ENCODE measurements at regions not wholly inside any gene's neighbourhood (a gene's known extent, or its start where the extent isn't known, plus 50 kb on each side); places are given as distances from the start of the nearest gene placed in this dataset.

DNA sequence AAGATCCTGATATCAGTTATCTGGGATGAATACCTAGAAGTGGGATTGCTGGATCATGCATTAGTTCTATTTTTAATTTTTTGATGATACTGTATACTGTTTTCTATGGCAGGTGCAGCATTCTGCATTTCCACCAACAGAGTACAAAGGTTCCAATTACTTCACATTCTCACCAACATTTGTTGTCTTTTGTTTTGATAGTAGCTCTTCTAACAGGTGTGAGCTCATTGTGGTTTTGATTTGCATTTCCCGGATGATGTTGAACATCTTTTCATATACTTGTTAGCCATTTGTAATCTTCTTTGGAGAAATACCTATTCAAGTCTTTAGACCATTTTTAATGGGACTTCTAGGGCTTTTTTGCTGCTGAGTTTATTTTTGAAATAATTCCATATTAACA is 139.2 kb upstream of the AMOT start:
- ATAC-seq, result no peak
- intact Hi-C loops (cut with DNase I), result no loop called here
- Histone ChIP-seq H3K27ac (no peak overlapping the region), H3K9me3 (no peaks in the 10 kb centered on the region), H3K4me1 (no peaks in the 10 kb centered on the region), H3K36me3 (no peaks in the 10 kb centered on the region), H3K27me3 (no peaks in the 10 kb centered on the region), H3K4me3 (no peak overlapping the region)
- TF ChIP-seq, protein P1, sequence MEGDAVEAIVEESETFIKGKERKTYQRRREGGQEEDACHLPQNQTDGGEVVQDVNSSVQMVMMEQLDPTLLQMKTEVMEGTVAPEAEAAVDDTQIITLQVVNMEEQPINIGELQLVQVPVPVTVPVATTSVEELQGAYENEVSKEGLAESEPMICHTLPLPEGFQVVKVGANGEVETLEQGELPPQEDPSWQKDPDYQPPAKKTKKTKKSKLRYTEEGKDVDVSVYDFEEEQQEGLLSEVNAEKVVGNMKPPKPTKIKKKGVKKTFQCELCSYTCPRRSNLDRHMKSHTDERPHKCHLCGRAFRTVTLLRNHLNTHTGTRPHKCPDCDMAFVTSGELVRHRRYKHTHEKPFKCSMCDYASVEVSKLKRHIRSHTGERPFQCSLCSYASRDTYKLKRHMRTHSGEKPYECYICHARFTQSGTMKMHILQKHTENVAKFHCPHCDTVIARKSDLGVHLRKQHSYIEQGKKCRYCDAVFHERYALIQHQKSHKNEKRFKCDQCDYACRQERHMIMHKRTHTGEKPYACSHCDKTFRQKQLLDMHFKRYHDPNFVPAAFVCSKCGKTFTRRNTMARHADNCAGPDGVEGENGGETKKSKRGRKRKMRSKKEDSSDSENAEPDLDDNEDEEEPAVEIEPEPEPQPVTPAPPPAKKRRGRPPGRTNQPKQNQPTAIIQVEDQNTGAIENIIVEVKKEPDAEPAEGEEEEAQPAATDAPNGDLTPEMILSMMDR (IDR thresholded peaks at IDR 0.05), result no peak
- DNase-seq, result no peak

DNA sequence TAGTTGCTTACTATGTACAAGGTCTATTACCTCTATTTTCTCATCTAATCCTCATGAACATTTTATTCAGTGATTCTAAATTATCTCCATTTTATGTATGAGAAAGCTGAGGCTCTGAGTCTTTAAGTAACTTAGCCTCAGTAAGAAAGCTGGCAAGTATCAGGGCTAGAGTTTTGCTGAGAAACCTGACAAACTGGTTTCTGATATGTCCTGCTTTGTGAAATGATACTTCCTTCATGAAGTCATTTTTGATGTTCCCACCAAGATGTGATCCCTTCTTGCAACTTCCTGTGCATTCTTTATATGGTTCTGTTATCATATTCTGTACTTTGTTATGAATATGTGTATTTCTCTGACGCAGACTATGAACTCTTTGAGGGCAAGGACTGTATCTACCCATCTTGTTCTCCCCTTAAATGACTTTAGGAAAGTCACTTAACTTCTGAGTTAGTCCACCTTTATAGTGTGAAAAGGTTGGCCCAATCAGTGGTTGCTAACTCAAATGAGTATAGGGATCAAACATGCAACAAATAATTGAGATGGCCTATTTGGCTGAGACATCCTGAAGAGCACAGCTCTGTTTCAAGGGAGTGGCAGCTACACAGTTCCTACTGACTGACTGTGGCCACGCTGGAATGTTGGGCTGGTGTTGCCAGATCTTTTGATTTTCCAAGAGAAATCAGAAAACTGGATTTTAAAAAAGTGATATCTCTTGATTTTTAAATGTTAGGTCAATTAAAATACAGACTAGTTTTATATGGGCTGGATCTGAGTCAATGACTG is 127.9 kb upstream of the AMOT start:
- intact Hi-C loops (cut with DNase I), result no loop called here
- no peaks in the 10 kb centered on the region for H3K9me3 ChIP-seq
- DNase-seq, result no peak
- no peaks in the 10 kb centered on the region for H3K4me1 ChIP-seq
- H3K4me3 ChIP-seq, result no peak overlapping the region
- ATAC-seq, result no peak
- H3K27me3 ChIP-seq, result peaks cover 0 to 4% of the 10 kb centered on the region in 2 donors
- TF ChIP-seq, protein P1 (IDR thresholded peaks at IDR 0.05), result no peak
- H3K36me3 ChIP-seq, result no peaks in the 10 kb centered on the region
- no peak overlapping the region for H3K27ac ChIP-seq

DNA sequence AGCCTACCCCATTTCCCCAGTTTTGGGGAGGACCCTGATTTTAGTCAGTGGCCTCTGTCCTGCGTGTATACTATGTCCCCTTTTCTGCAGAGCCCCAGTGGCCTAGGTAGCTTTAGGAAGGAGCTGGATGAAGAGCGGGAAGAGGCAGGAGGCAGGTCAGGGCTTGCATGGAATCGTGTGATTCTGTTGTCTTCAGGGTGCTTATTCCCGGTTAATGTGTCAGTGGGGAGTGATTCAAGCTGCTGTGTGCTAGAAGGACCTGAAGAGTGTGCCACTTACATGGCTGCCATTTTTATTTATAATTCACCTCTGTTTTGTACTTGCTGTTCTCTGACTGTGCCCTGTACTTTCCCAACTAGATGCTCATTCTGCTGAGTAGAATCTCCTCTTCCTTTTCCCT is 127.3 kb upstream of the AMOT start:
- Histone ChIP-seq H3K27me3 (peaks cover 0 to 4% of the 10 kb centered on the region in 2 donors), H3K36me3 (no peaks in the 10 kb centered on the region), H3K4me3 (no peak overlapping the region), H3K27ac (no peak overlapping the region), H3K9me3 (no peaks in the 10 kb centered on the region), H3K4me1 (no peaks in the 10 kb centered on the region)
- DNase-seq (no peak), ATAC-seq (no peak)
- TF ChIP-seq, protein P1 (IDR thresholded peaks at IDR 0.05), result no peak
- intact Hi-C loops (cut with DNase I), result no loop called here

DNA sequence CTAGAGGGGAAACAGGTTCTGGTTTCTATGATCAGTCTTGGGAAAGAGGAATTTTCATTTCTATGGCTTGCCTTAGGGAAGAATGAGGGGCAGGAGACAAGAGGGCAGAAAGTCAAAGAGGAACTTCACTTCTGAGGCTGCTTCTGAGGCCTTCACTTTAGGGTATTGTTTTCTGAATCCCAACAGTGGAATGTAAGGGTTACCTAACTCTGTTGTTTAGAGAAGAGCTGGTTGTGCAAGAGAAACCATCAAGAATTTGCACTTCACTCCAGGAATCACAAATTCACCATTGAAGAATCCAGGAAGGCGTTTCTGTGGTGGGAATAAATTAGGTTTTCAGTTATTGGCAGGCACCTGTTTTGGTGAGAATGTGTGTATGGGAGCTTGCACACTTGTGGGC is 126.7 kb upstream of the AMOT start:
- Histone ChIP-seq H3K36me3 (no peaks in the 10 kb centered on the region), H3K9me3 (no peaks in the 10 kb centered on the region), H3K4me1 (no peaks in the 10 kb centered on the region), H3K4me3 (no peak overlapping the region), H3K27ac (no peak overlapping the region), H3K27me3 (peaks cover 0 to 4% of the 10 kb centered on the region in 2 donors)
- DNase-seq (no peak), ATAC-seq (peak; percentile 23)
- TF ChIP-seq, protein P1 (IDR thresholded peaks at IDR 0.05), result no peak
- intact Hi-C loops (cut with DNase I), result no loop called here

DNA sequence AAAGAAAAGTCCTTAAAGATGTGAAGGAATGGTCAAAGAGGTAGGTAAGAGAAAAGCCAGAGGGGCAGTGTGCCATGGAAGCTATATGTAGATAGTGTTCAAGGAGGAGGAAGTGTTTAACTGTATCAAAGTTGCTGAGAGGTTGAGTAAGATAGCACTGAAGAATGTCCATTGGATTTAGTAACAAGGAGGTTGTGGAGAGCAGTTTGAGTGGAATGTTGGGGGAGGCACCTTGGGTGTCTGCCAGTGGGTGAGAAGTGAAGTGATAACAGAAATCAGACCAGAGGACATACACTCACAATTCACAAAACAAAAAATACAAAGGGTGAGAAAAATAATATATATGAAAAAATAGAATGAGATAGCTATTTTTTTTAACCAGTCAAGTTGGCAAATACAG is 121.3 kb upstream of the AMOT start:
- no peaks in the 10 kb centered on the region for H3K27me3 ChIP-seq

More for the DNA sequence above, 121.3 kb upstream of the AMOT start:
- H3K4me3 ChIP-seq, result no peak overlapping the region
- no peaks in the 10 kb centered on the region for H3K36me3 ChIP-seq
- H3K9me3 ChIP-seq, result no peaks in the 10 kb centered on the region
- H3K4me1 ChIP-seq, result no peaks in the 10 kb centered on the region
- H3K27ac ChIP-seq, result no peak overlapping the region
- DNase-seq (no peak), ATAC-seq (no peak)
- TF ChIP-seq, protein P1 (IDR thresholded peaks at IDR 0.05), result no peak
- intact Hi-C loops (cut with DNase I), result no loop called here

All from left lung (tissue), 4 donors.